RPMI7951 (cell line): ENCODE measurements at regions not wholly inside any gene's neighbourhood (a gene's known extent, or its start where the extent isn't known, plus 50 kb on each side); places are given as distances from the start of the nearest gene placed in this dataset.
"Not testable (repeated sequence)": the region's sequence is repeated elsewhere in the genome, so short reads cannot be mapped to it uniquely, and the experiment has no call there.

Experiments
- DNase-seq: peaks from one replicate; pipeline ENCODE4 v3.0.0-alpha.2; 2012; ENCODE audit warnings: low read depth

- peak; percentile 17 for DNase-seq
Observed at GRCh38 chr3:17905996-17906395, 163.6 kb upstream of the TBC1D5 start.

GRCh38 chr3:17901893-17902292, 159.5 kb upstream of the TBC1D5 start:
- DNase-seq = no peak

- DNase-seq = peak; percentile 37
Observed at GRCh38 chr3:17894434-17895060, 152.1 kb upstream of the TBC1D5 start.

DNA sequence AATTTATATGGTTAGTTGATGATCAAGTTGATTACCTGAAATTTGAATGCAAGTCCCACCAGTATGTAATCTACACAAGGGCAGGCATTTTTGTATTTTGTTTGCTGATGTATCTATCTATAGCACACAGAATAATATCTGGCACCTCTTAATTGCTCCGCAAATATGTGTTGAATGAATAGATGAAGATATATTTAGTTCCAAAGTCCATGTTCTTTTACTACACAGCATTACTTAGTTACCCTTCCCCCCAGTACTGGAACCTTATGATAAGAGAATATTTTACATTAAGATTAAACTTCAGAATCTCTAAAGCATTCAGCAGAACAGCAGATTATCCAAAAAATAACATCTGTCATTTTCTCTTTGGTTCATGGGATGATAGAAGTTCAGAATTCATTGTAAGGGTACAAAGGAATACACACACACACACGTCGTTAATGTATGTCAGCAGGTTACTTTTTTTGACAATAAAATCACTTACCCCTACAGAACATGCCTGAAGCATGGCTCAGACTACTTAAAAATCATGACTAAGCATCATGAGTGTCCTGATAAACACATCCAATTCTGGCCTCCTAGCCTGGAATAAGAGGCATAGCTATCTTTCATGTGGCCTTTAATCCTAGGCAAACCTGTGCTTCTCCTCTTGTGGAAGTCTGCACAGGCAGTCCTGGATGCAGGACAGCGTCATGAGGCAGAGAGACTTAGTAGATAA, 148.9 kb upstream of the TBC1D5 start:
- no peak for DNase-seq

DNA sequence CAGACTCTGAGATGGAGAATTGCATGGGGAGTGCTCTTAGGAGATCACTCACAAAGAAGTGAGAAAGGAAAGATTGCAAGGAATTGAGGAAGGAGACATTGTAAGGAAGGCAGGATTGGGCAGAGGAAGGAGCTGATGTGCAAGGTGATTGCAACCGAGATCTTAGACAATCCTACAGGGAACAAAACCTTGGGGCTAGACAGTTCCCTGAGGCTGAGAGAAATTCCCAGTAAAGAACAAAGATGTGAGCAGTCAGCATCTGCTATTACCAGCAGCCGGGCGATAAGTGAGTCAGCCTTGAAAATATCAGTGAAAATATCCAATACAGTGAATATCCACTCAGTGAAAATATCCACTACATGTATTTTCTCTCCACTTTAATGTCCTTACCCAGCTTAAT, 143.6 kb upstream of the TBC1D5 start:
- no peak for DNase-seq

GRCh38 chr3:17882981-17883380, 140.6 kb upstream of the TBC1D5 start:
- DNase-seq = no peak

- no peak for DNase-seq
Observed at GRCh38 chr3:17877299-17877698, 134.9 kb upstream of the TBC1D5 start.

DNA sequence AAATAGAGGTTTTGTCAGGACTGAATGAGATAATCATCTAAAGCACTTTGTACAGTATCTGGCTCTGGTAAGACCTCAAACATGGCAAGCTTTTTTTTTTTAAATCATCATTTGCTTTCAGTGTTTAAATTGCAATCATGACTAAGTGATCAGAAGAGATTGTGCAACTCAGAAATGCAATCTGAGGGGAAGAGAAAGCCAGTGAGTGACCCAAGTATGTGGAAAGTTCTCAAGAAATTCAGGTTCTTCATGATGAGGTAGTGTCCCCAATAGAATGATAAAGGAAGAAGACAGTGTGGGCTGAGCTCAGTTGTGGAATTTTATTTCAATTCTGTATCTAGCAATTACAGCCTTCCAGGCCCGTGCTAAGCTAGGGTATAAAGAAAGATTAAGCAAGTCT, 132.2 kb upstream of the TBC1D5 start:
- no peak for DNase-seq

GRCh38 chr3:17872457-17872856, 130.0 kb upstream of the TBC1D5 start:
- DNase-seq = no peak

GRCh38 chr3:17865631-17866030, 123.2 kb upstream of the TBC1D5 start:
- DNase-seq = no peak

- no peak for DNase-seq
Observed at GRCh38 chr3:17861476-17861875, 119.0 kb upstream of the TBC1D5 start.

DNA sequence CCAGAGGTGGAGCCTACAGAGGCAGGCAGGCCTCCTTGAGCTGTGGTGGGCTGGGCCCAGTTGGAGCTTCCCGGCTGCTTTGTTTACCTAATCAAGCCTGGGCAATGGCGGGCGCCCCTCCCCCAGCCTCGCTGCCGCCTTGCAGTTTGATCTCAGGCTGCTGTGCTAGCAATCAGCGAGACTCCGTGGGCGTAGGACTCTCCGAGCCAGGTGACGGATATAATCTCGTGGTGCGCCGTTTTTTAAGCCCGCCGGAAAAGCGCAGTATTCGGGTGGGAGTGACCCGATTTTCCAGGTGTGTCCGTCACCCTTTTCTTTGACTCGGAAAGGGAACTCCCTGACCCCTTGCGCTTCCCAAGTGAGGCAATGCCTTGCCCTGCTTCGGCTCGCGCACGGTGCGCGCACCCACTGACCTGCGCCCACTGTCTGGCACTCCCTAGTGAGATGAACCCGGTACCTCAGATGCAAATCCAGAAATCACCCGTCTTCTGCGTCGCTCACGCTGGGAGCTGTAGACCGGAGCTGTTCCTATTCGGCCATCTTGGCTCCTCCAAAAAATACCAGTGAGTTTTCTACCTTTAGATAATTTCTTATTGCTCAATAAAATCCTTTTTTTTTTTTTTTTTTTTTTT, 118.5 kb upstream of the TBC1D5 start:
- DNase-seq = not testable (repeated sequence)

DNA sequence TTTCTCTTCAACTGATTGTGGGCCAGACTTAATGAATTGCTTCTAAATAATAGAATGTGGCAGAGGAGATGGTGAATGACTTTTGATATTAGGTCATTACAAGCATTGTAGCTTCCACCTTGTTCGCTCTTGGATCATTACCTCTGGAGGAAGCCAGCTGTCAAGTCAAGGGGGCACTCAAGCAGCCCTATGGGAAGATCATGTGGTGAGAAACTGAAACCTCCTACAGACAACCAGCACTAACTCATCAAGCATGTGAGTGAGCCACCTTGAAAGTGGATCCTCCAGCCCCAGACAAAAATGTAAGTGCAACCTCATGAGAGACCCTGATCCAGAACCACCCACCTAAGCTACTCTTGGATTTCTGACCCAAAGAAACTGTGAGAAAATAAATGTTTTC, 109.8 kb upstream of the TBC1D5 start:
- no peak for DNase-seq

DNA sequence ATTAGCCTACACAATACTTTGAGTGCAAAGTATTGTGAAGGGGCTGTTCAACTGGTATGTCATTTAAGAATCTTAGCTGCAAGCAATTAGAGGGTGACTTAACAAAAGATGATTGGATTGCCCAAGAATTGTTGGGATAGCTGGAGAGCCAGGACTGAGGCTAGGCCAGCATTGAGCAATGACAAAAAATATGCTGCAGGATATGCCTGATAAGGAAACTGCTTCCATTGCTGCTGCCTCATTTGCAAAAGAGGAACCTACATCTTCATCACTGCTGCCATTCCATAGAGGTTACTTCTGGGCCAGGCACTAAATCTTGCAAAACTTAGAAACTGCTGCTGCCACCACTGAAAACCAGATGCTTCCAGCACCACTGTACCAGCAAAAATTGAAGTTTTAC, 108.0 kb upstream of the TBC1D5 start:
- no peak for DNase-seq

DNA sequence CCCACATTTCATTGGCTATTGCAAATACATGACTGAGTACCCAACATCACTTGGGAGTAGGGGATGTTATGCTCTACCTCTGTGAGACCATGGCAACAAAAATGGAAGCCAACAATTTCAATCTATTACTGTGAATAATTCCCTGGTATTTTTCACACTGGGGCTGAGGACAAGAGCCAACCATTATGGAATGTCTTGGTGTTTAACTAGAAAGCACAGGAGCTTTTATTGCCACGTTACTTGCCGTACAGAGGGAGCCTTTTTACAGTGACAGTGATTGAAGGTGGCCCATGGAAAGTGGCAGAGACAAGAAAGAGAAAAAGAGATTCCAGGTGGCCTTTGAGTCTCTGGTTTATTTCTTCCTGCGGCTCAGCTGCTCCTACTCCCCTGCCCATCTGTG, 105.7 kb upstream of the TBC1D5 start:
- no peak for DNase-seq

DNA sequence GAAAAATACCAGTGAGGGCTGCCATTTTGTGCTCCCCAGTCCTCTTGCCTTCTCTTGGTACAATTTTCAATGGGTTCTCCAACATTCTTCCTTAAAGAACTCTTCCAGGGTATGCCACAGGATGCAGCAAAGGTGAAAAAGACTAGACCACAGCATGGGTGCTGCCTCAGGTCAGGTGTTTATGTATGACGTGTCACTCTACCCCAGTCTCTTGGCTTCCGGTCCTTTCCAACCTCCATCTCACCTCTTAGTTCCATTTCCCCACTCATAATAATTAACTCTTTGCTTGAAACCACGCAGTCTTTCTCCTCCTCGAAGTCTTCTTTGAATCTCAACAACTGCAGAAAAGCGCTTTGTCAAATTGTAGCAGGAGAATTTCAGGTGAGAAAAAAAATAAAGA, 104.7 kb upstream of the TBC1D5 start:
- no peak for DNase-seq

DNA sequence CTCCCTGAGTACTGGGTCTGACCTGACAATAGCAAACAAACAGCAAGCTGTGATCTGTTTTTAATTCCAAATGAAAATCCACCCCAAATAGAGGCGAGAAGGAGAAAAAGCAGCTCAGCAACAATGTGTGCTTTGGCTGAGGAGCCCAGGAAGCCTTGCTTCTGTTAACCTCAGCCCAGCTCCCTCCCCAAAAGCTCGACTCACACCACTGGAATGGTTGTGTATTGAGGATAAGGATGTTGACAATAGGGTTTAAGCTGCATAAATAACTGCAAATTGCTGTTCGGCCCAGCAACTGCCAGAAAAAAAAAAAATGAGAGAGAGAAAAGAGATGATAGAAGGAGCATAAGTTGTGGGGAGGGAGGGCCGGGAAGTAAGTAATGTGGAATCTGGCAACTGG, 104.0 kb upstream of the TBC1D5 start:
- DNase-seq = no peak

GRCh38 chr3:17845026-17845812, 102.8 kb upstream of the TBC1D5 start:
- DNase-seq = no peak

GRCh38 chr3:17844236-17844635, 101.8 kb upstream of the TBC1D5 start:
- DNase-seq = no peak

- DNase-seq = peak; percentile 55
Observed at GRCh38 chr3:17841190-17841828, 98.9 kb upstream of the TBC1D5 start.

- no peak for DNase-seq
Observed at GRCh38 chr3:17840651-17841050, 98.2 kb upstream of the TBC1D5 start.

- no peak for DNase-seq
Observed at GRCh38 chr3:17840126-17840525, 97.7 kb upstream of the TBC1D5 start.
